ENCODE measurements at regions not wholly inside any gene's neighbourhood (a gene's known extent, or its start where the extent isn't known, plus 50 kb on each side); places are given as distances from the start of the nearest gene placed in this dataset.

GRCh38 chr9:14403081-14403480, 89.1 kb upstream of the NFIB start:
- TF ChIP-seq CTCF (IDR thresholded peaks at IDR 0.05 in 2 of 3, conservative IDR thresholded peaks at IDR 0.05 in 1 of 3; ENCODE audit: borderline replicate concordance in 1 of 3, insufficient read depth in 1 of 3, low read depth in 2 of 3, low read length in 2 of 3) (no peak), YY1 (IDR thresholded peaks at IDR 0.05; ENCODE audit: extremely low read depth, insufficient replicate concordance, low read depth, low read length) (no peak), SIN3A (IDR thresholded peaks at IDR 0.05; ENCODE audit: low read depth) (no peak)

Measured in HCT116 (cell line).